ENCODE measurements at regions not wholly inside any gene's neighbourhood (a gene's known extent, or its start where the extent isn't known, plus 50 kb on each side); places are given as distances from the start of the nearest gene placed in this dataset.

- TF ChIP-seq FOS (IDR thresholded peaks at IDR 0.05; ENCODE audit: borderline replicate concordance, insufficient read depth, low read length): no peak
- TF ChIP-seq CTCF (IDR thresholded peaks at IDR 0.05; ENCODE audit: extremely low read depth in 1 of 2, insufficient read depth in 1 of 2, low read depth in 1 of 2, low read length in 2 of 2): no peak
- no peak for TF ChIP-seq EZH2 (IDR thresholded peaks at IDR 0.05; ENCODE audit: borderline replicate concordance, low read depth, low read length, severe bottlenecking)
- no peak for TF ChIP-seq POLR2AphosphoS5 (IDR thresholded peaks at IDR 0.05; ENCODE audit: insufficient read depth, low read depth, low read length)
- TF ChIP-seq POLR2A (IDR thresholded peaks at IDR 0.05; ENCODE audit: low read depth, low read length): no peak
- TF ChIP-seq JUN (IDR thresholded peaks at IDR 0.05; ENCODE audit: borderline replicate concordance, insufficient read depth, insufficient read length, low read depth): no peak
- no peak for TF ChIP-seq MAX (IDR thresholded peaks at IDR 0.05; ENCODE audit: insufficient read depth, insufficient read length)
These were observed 1577.3 kb upstream of the C9orf72 start for GRCh38 chr9:29150606-29151005.
